NCI-H146 (cell line): ENCODE measurements at regions not wholly inside any gene's neighbourhood (a gene's known extent, or its start where the extent isn't known, plus 50 kb on each side); places are given as distances from the start of the nearest gene placed in this dataset.

ENCODE experiments used
- DNase-seq: peaks from one replicate; lab custom pipeline; 2025; lab: John Stamatoyannopoulos, UW

DNA sequence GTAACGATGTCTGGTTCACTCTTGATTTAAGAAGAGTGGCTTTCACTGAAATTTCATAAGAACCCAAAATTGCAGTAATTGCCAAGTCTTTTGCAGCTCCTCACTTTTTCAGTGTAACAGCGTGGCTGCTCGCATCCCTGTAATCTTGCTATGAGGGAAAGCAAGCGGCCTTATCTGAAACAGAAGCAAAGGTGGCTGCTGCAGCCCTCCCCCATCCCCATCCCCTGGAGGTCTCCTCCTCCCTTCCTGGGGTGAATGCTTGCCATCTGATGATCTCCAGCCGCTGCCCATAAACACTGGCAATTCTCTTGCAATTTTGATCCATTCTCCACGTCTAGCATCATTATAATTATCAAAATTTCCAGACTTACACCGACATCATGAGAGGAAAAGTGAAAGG, 182.5 kb upstream of the ASIC2 start:
- no peak for DNase-seq

DNA sequence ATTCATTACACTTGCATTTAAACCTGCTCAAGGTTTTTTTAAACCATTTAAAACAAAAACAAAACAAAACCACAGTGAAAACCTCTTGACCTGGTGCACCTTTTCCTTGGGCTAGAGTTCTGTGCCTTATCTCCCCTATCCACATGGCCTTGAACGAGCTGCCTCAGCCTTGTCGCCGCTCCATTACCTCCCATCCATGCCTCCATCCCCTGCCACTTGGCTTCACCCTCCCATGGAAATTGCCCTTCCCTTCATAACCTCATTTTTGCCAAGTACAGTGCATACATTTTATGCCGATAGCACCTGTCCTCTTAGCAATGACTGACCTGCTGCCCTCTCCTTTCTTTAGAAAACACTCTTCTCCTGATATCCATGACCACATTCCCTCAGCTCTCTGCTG, 188.6 kb upstream of the ASIC2 start:
- DNase-seq: no peak

DNA sequence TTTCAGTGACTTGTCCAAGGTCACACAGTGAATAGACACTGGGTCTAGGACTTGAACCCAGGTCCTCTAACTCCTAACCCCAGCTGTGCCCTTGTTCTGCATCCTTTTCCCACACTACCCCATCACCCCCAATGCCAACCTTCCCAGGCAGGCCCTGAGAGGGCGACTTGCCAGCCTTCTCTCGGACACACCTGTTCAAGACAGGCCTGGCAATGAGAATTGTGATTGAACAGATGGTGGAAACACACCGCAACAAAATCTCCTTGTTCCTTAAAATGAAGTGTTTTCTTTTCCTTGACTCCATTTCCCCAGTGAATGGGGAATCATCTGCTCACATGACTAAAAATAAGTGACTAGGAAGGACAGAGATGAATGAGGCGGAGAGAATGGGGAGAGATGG, 189.5 kb upstream of the ASIC2 start:
- no peak for DNase-seq

DNA sequence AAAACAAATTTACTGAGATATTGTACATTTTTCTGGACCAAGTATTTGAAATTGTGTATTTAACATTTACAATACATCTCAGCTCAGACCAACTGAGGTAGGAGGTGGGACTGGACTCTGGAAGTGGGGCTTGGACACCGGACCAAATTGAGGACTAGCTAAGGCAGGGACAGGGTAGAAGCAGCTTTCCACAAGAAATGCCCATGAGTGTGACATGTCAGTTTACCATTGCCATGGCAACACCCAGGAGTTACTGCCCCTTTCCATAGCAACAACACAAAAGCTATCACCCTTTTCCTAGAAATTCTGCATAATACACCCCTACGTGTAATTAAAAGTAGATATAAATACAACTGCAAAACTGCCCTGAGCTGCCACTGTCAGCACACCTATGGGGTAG, 191.5 kb upstream of the ASIC2 start:
- DNase-seq: no peak

DNA sequence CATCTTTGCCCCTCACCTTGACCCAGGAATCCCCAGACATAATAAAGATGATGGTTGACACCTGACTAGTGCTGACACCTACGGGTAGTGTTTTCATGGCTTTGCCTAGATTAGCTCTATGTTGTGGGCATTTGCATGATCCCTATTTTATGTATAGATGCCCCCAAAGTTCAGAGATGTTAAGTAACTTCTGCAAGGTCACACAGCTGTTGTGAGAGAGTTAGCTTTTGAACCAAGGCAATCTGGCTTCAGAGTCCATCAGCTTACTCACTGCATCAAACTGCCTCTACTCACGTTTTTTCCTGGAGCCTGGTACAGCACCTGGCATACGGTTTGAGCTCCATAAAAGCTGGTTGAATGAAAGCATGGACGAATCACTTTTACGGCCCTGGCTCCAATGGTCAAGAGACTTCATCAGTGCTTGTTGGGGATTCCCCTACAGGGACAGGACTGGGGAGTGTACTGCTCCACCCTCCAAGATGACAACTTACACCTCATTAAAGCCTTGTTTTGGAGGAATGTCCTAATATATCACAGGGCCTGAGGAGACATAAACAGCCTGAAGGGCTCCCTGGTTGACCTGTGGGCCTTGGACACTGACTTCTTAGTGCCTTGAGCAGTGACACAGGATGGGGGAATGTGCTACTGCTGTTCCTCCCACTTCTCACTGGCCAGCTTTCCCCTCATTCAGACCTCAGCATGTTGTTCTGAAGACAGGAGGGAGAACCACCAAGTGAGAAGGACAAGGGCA, 193.2 kb upstream of the ASIC2 start:
- no peak for DNase-seq

DNA sequence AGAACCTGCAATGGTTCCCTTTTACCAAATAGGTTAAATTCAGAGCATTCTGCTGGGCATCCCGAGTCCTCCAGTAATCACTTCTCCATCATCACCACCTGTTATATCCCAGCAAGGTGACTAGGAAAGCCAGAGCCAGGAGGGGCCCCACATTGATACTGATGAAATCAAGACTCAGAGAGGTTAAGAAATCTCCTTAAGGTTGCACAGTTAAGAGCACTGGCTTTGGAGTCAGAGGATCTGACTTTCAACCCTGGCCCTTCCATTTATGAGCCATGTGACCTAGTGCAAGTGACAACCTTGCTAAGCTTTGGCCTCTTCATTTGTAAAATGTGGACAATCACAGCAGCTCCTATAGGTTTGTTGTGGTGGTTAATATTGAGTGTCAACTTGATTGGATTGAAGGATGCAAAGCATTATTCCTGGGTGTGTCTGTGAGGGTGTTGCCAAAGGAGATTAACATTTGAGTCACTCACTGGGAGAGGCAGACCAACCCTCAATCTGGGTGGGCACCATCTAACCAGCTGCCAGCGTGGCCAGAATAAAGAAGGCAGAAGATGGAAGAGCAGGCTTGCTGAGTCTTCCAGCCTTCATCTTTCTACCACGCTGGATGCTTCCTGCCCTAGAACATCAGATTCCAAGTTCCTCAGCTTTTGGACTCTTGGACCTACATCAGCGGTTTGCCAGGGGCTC, 194.2 kb upstream of the ASIC2 start:
- no peak for DNase-seq

DNA sequence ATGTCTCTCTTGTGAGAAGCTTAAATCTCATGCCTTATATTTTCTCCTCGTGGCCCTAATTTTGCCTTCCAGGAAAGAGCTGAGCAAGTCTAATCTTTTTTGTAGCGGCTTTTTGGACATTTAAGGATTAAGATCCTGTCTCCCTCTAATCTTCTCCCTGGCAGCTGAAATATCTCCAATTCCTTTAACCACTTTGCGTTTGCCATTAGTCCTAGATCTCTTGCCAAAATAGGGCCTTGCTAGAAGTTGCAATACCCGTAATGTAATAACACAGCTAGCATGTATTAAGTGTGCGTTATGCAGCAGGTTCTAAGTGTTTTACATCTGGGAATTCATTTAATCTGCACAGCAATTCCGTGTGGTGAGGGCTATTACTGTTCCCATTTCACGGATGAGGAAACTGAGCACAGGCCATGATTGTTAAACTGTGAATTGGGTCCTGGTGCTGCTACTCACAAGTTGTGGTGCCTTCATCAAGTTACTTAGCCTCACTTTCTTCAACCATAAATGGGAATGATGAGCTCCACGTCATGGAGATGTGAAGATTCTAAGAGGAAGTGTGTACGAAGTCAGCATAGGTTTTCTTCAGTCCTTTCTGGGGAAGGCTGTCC, 198.9 kb upstream of the ASIC2 start:
- no peak for DNase-seq

DNA sequence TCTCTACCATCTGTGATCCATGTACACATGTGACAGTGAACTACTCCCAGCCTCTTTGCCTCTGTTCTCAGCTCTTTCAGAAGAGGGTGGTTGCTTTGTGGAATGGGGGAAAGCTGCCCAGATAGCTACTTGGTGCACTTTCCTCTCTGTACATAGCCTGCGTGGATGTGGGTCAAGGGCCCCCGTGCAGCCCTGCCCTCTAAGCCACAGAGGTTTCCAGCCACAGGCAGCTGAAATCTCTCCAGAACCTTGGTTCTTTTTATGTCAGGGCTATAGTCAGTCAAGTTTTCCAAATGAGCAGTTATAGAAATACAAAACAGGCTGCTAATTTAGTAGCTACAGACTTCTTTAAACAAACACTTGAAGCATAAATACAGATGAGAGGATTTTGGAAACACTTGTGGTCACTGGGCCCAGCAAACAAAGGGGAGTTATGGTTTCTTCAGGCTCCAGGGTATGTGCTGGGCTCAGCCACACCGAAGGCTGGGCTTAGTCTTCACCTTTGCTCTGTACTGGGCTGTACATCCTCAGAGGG, 199.7 kb upstream of the ASIC2 start:
- DNase-seq: no peak

DNA sequence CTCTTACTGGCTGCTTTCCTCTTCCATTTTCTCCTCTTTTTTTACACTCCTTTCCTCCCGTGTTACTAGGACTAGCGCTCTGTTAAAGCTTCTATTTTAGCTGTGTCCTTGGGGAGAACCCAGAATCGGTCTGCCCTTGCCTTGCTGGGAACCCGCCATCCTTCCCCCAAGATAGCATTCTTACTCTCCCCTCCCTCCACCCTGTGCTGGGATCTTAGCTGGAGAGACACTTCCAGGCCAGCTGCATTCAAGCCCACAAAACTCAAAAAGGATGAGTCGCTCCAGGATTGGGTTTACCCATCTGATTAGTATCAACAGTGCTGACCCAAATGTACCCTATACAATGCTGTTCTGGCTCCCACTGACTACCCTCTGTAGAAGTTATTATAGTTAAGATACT, 200.5 kb upstream of the ASIC2 start:
- DNase-seq: no peak

DNA sequence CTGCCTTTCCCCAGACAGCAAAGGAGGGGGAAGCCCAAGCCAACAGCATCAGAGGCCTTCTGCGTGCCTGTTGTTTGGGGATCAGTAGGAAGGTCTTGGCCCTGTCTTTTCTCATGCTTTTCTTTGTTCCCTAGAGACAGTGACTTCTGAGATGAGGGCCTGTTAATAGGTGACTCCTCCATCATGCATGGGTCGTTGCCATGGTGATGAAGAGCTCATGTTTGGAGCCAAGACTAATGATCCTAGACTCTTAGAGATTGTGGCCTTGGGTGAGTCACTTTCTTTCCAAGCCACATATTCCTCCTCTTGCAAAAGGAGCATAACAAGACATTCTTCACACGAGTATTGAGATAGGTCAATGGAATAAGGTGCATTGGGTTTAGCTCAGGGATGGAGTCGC, 201.1 kb upstream of the ASIC2 start:
- no peak for DNase-seq

DNA sequence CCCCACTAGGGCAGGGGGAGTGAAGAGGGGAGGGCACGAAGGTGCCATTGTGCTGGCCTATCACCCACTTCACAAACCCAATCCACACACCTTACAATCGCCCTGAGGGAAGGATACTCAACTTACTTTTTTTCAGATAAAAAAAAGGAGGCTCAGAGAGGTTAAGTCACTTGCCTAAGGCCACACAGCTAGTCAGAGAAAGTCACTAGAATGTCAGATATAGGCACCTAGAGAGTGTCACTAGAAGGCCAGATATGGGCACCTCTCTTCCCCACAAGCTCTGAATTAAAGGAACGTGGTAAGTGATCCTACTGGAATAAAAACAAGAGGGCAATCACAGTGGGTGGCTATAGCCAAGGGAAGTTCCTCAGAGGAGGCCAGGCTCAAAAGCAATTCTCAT, 204.5 kb upstream of the ASIC2 start:
- no peak for DNase-seq

DNA sequence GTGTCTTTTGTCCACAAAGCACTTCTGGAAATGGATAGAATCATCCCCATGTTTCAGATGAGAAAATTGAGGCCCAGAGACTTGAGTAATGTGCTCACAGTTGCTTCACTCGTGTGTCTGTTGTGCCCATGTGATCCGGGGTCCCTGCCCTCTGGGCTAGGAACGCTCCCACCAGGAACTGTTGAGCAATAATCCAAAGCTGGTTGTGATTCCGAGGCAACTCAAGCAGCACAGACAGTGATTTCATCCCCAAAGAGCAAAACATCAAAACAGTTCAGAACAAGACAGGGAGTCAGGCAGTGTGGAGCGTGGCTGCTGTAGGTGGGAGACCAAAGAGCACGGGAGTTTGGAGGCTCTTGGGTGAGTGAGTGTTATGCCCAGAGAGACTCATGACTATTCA, 205.0 kb upstream of the ASIC2 start:
- no peak for DNase-seq

DNA sequence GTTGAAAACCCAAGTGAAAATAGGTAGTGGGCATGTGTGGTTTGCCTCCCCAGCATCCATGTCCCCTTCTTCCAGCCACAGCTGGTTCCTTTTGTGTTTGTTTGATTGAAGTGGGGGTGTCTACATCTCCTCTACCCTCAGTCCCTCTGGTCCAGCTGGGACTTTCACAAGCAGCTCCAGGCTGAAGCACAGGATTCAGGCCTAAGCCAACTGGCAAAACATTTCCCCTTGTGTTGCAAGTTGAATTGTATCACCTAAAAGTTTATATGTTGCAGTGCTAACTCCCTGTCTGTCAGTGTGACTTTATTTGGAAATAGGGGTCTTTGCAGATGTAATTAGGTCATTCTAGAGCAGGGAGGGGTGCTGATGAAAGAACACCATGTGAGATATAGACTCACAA, 205.9 kb upstream of the ASIC2 start:
- DNase-seq: no peak

DNA sequence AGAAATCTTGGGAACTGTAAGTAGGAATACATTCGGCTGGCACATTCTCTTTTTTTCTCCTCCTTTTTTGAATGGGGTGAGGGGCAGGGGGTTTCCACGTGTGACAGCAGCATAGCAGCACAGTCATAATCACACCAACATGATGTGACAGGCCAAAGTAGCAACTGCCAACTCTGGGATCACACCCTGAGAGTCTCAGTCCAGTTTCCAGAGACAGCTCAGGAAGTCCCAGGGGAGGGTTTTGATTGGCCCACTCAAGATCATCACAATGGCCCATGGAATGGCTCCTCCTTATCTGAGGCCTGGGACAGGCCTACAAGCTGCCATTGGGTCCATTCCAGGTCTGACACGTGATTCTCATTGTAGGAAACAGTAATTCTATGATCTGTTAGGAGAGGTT, 207.1 kb upstream of the ASIC2 start:
- no peak for DNase-seq

DNA sequence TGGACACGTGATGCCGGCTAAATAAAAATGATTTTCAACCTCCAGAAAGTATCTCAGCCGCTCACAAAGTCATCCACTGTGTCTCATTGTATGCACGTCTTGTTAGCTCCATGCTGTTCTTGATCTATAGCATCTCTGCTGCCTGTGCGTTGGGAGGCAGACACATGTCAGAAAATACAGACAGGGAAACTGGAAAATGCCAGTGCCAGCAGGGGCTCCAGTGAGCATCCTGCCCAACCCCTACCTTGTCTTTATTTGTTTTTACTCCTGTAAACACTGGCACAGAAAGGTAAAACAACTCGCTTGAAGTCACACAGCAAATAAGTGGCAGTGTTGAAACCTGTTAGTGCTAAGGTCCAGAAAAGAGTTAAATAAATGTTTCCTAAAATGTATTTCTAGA, 208.1 kb upstream of the ASIC2 start:
- no peak for DNase-seq

DNA sequence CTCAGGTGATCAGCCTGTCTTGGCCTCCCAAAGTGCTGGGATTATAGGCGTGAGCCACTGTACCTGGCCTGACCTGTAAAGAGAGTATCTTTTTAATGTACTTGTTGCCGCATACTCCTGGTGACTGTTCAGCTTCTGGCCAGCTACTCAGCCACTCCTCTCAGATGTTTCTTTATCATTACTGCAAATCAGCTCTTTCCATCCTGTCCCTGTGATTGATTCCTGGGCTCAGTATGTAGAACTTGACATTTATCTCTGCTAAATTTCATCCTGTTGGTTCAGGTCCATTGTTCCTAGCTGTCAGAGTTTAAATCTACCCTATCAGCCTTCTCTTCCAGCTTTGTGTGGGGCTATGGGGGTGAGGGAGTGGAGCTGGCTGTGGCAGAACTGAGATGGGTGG, 211.5 kb upstream of the ASIC2 start:
- no peak for DNase-seq

DNA sequence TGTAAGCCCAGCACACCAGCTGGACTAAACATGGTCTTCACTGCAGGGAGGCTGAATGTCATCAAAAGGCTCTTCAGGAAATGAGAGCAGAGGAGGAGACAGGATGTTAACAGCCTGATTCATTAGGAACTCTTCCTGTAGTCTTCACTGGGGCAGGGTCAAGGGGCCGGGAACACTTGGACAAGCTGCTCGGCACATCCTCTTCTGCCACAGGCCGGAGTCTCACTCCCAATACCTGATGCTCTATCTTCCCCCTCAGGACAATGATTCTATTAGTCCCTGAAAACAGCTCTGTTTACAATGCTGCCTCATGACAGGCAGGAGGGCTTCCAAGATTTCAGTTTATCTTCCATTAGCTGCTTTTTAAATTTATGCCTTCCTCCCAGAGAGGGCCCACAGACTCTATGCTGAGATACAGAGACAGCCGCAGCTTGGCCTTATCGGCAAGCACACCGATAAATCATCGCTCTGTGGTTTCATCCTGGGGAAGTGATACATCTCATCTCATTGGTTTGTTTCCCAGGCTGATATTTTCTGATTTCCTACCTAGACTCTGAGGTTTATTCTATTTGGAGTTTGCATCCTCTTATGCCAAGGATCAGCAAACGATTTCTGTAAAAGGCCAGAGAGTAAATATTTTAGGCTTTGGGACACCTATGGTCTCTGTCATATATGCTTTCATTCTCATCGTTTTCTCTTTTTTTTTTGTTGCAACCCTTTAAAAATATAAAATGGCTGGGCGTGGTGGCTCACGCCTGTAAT, 214.0 kb upstream of the ASIC2 start:
- DNase-seq: no peak

DNA sequence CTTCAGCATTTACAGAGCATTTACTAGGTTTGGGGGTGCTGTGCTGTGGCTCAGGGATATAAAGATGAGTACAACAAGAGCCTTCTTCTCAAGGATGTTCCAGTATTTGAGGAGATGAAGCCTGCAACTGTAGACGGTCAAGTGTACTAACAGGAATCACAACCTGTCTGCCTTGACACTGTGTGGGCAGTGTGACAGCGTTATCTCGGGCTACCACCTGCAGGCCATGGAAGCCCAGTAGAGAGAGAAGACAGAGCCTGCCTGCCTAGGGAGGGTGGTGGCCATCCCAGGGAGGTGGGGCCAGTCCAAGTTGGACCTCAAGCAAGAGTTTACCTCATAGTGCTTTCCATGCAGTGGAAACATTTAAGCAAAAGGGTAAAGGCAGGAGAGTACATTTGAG, 215.1 kb upstream of the ASIC2 start:
- DNase-seq: no peak

DNA sequence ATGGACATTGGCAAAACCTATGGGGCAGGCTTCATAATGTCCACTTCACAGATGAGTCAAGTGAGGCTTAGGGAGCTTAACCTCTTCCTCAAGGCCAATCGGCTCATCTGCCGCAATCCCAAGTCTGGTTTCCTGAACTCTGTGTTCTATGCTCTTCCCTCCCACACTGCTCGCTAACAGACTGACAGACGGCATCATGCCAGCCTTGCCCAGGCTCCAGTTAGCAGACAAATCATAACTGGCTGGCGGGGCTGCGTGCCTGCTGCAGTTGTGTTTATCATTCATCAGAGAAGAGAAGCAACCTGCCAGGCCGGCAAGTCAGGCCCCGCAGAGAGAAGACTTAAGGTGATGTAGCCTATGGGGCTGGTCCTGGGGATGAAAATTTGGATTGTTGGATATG, 216.2 kb upstream of the ASIC2 start:
- no peak for DNase-seq

DNA sequence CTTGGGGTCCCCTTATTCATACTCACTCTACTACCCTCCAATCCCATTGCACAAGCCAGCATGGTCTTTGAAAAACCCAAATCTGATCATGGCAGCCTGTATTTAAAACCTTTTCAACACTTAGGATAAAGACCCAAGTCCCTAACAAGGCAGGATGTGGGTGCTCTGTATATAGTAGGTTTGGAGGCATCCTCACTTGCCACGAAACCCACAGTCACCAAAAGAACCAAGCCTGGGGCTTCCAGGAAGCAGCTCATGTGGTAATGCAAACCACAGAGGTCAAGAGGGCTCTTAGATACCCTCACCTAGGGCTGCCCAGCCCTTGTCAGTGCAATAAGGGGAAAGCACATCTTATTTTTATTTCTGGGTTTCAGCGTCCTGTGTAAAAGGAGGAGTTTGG, 218.6 kb upstream of the ASIC2 start:
- DNase-seq: no peak

DNA sequence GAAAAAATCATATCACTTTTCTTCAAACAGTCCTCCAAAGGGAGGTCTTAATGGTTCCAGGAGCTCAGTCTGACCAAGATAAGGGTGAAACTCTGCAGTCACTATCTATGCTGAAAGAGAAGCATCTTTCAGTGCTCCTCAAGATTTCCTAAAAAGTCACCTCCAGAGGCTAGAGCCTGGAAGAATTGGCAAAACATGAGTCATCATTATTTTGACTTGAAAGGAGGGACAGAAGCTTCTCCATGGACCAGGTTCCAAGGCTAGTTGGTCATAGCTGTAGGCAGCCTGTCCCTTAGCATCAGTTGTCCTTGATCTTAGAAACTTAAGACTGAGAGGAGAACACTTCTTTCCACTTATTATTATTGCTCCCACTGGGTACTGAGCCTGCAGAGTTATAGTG, 219.0 kb upstream of the ASIC2 start:
- no peak for DNase-seq

DNA sequence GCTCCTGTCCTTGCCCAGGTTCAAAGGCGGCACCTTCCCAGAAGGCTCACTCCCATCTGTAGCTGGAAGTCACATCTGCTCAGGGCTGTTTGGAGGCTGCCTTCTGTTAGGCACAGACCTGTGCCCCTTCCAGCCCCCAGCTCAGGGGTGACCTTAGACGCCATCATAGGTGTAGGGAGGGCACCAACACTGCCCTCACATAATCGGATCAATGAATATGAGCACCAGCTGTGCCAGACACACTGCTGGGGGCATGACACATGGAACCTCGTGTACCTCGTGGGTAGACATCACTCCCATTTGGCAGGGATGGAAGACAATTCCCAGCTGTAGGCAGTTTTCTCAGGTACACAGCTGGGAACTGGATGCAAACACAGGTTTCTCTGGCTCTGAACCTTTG, 220.7 kb upstream of the ASIC2 start:
- DNase-seq: no peak

DNA sequence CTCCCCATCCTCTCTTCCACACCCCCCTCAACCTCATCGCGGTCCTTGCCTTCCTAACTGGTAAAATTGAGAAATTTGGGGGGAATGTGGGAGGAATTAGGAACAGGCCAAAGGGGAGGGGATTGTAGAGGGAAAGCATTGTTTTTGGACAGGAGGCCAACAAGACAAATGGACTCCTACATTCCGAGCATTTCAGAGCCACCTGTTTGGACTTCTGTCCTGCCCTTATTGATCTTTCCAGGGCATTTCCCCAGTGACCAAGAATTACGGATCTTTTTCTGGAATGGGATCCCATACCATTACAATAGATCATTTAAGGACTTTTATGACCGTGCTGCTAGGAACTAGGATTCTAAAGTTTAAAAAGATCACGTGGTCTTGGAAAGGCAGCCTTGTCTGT, 221.3 kb upstream of the ASIC2 start:
- no peak for DNase-seq
